H1 (cell line): ENCODE measurements at regions not wholly inside any gene's neighbourhood (a gene's known extent, or its start where the extent isn't known, plus 50 kb on each side); places are given as distances from the start of the nearest gene placed in this dataset.

Experiments
- CTCF ChIA-PET: fragments of 300-600 bp; sonication (Branson Sonifier 250); formaldehyde crosslinking; loops from one replicate; lab custom pipeline; 2021; ENCODE audit not compliant: partially characterized antibody; lab: Charles Lee
- POLR2A ChIA-PET: fragments of 300-600 bp; sonication (Branson Sonifier 250); formaldehyde crosslinking; loops from one replicate; lab custom pipeline; 2021; ENCODE audit warnings: inconsistent platforms; ENCODE audit not compliant: partially characterized antibody; lab: Charles Lee
- DNase-seq, 2 experiments: peaks; one replicate each; pipeline versions ENCODE4 v3.0.0 to v3.0.0-alpha.2; 2010 to 2022; ENCODE audit warnings: low spot score in 2 of 2, low read depth in 1 of 2, mixed read lengths in 1 of 2
- FAIRE-seq: peaks from 2 replicates; lab custom pipeline; 2011; peaks lifted over from hg19 to GRCh38; lab: Jason Lieb, UNC
- H2AFZ ChIP-seq: 2 replicates; pipeline ENCODE4 v1.8.1; 2012; ENCODE audit warnings: low read length, inconsistent platforms
- H2AK5ac ChIP-seq: 2 replicates; pipeline ENCODE4 v1.6.1; 2013; ENCODE audit warnings: low read depth, low read length
- H2BK120ac ChIP-seq: replicated peaks from 2 replicates; pipeline ENCODE3; 2013; ENCODE audit warnings: low read depth, low read length, inconsistent platforms
- H2BK12ac ChIP-seq: 2 replicates; pipeline ENCODE4 v1.6.1; 2013; ENCODE audit warnings: low read depth, low read length
- H2BK15ac ChIP-seq: 2 replicates; pipeline ENCODE4 v1.6.1; 2013; ENCODE audit warnings: low read length
- H2BK20ac ChIP-seq: 2 replicates; pipeline ENCODE4 v1.6.1; 2013; ENCODE audit warnings: low read length
- H2BK5ac ChIP-seq: 2 replicates; pipeline ENCODE4 v1.6.1; 2013; ENCODE audit warnings: low read depth, low read length
- H3K14ac ChIP-seq: 2 replicates; pipeline ENCODE4 v1.6.1; 2013; ENCODE audit warnings: inconsistent platforms; ENCODE audit not compliant: insufficient read length
- H3K18ac ChIP-seq: 2 replicates; pipeline ENCODE4 v1.6.1; 2013; ENCODE audit warnings: low read length; ENCODE audit errors: extremely low read depth
- H3K23ac ChIP-seq: 2 replicates; pipeline ENCODE4 v1.6.1; 2013; ENCODE audit warnings: inconsistent platforms; ENCODE audit not compliant: insufficient read length
- H3K23me2 ChIP-seq: 2 replicates; pipeline ENCODE4 v1.6.1; 2013; ENCODE audit warnings: low read depth, low read length
- H3K27ac ChIP-seq: 2 replicates; pipeline ENCODE4 v1.6.1; 2011; ENCODE audit warnings: low read depth, low read length, inconsistent platforms
- H3K27me3 ChIP-seq, 4 experiments: replicated peaks in 1 of 4; 1 replicate in 1 of 4; 2 replicates in 3 of 4; pipeline versions ENCODE4 v1.6.1 to v1.8.1; 2011 to 2013; ENCODE audit warnings: low read length in 3 of 4, mild to moderate bottlenecking in 3 of 4, inconsistent platforms in 2 of 4, mixed read lengths in 2 of 4, moderate library complexity in 1 of 4; ENCODE audit not compliant: control insufficient read depth in 3 of 4, insufficient read depth in 3 of 4; ENCODE audit errors: extremely low read depth in 1 of 4
- H3K36me3 ChIP-seq, 4 experiments: 2 replicates each; pipeline versions ENCODE4 v1.6.1 to v1.8.1; 2011 to 2013; ENCODE audit warnings: mild to moderate bottlenecking in 4 of 4, low read length in 3 of 4, moderate library complexity in 2 of 4, control low read depth in 1 of 4, inconsistent platforms in 1 of 4; ENCODE audit not compliant: insufficient read depth in 4 of 4, control insufficient read depth in 2 of 4
- H3K4ac ChIP-seq: replicated peaks from 2 replicates; pipeline ENCODE3; 2013; ENCODE audit warnings: low read length, low read depth, mixed read lengths, inconsistent platforms; ENCODE audit not compliant: insufficient read length
- H3K4me1 ChIP-seq, 4 experiments: replicated peaks in 1 of 4; 1 replicate in 1 of 4; 2 replicates in 3 of 4; pipeline versions ENCODE4 v1.6.1 to v1.8.1; 2011 to 2013; ENCODE audit warnings: low read length in 3 of 4, inconsistent platforms in 2 of 4, mixed read lengths in 1 of 4; ENCODE audit not compliant: insufficient read depth in 4 of 4, control insufficient read depth in 3 of 4
- H3K4me2 ChIP-seq, 2 experiments: 2 replicates each; pipeline versions ENCODE4 v1.6.1 to v1.8.1; 2011 to 2013; ENCODE audit warnings: low read depth in 2 of 2, low read length in 2 of 2, control low read depth in 1 of 2, inconsistent platforms in 1 of 2, mild to moderate bottlenecking in 1 of 2; ENCODE audit not compliant: insufficient read depth in 1 of 2
- H3K4me3 ChIP-seq, 4 experiments: fragments of 200-600, 300-600 bp in 1 of 4; sonication (generic), shearing (Covaris generic), sonication (Bioruptor Twin) in 1 of 4; 2 replicates each; pipeline versions ENCODE4 v1.5.1 to v1.8.1; 2011 to 2016; ENCODE audit warnings: low read length in 4 of 4, low read depth in 3 of 4, control low read depth in 2 of 4, inconsistent platforms in 2 of 4, mild to moderate bottlenecking in 2 of 4, mixed read lengths in 1 of 4, moderate library complexity in 1 of 4; ENCODE audit not compliant: insufficient read depth in 2 of 4; ENCODE audit errors: extremely low read depth in 1 of 4
- H3K56ac ChIP-seq: replicated peaks from 2 replicates; pipeline ENCODE3; 2013; ENCODE audit warnings: low read depth, mild to moderate bottlenecking, mixed read lengths, low read length, inconsistent platforms; ENCODE audit not compliant: insufficient read length
- H3K79me1 ChIP-seq: 2 replicates; pipeline ENCODE4 v1.6.1; 2013; ENCODE audit warnings: low read depth, low read length, control low read depth
- H3K79me2 ChIP-seq, 2 experiments: 2 replicates each; pipeline versions ENCODE4 v1.6.1 to v1.8.1; 2012 to 2013; ENCODE audit warnings: low read length in 2 of 2, mild to moderate bottlenecking in 2 of 2, inconsistent platforms in 1 of 2; ENCODE audit not compliant: insufficient read depth in 2 of 2, control insufficient read depth in 1 of 2
- H3K9ac ChIP-seq, 4 experiments: replicated peaks in 1 of 4; 1 replicate in 1 of 4; 2 replicates in 3 of 4; pipeline versions ENCODE4 v1.6.1 to v1.8.1; 2011 to 2013; ENCODE audit warnings: low read depth in 3 of 4, low read length in 3 of 4, control low read depth in 2 of 4, mild to moderate bottlenecking in 2 of 4, moderate library complexity in 2 of 4, inconsistent platforms in 1 of 4; ENCODE audit errors: extremely low read depth in 1 of 4
- H3K9me3 ChIP-seq, 2 experiments: 2 replicates each; pipeline versions ENCODE4 v1.6.1 to v1.8.1; 2012 to 2013; ENCODE audit warnings: mild to moderate bottlenecking in 2 of 2, moderate library complexity in 2 of 2, control low read depth in 1 of 2, inconsistent platforms in 1 of 2, low read depth in 1 of 2, low read length in 1 of 2, mixed read lengths in 1 of 2; ENCODE audit not compliant: insufficient read depth in 2 of 2
- H4K20me1 ChIP-seq, 2 experiments: replicated peaks in 1 of 2; 2 replicates each; pipeline versions ENCODE3 to v1.8.1; 2011 to 2013; ENCODE audit warnings: inconsistent platforms in 2 of 2, low read length in 2 of 2, mild to moderate bottlenecking in 1 of 2; ENCODE audit not compliant: insufficient read depth in 2 of 2, control insufficient read depth in 1 of 2
- H4K5ac ChIP-seq: 2 replicates; pipeline ENCODE4 v1.6.1; 2013; ENCODE audit warnings: low read length, low read depth, mixed read lengths, inconsistent platforms; ENCODE audit not compliant: insufficient read length
- H4K8ac ChIP-seq: 2 replicates; pipeline ENCODE4 v1.8.0; 2013; ENCODE audit warnings: mild to moderate bottlenecking, moderate library complexity, low read length, inconsistent platforms; ENCODE audit not compliant: insufficient read depth; ENCODE audit errors: extremely low read depth
- H4K91ac ChIP-seq: replicated peaks from 2 replicates; pipeline ENCODE3; 2013; ENCODE audit warnings: low read length, mixed read lengths, inconsistent platforms; ENCODE audit not compliant: insufficient read length
- ASH2L ChIP-seq: fragments of 200-600, 300-600 bp; sonication (generic); IDR thresholded peaks from one replicate; pipeline ENCODE4 v1.7.1; 2017; ENCODE audit warnings: low read length
- CBX8 ChIP-seq: fragments of 300-800, 300-1000 bp; sonication (generic); IDR thresholded peaks from 2 replicates; pipeline ENCODE4 v1.7.1; 2016; ENCODE audit warnings: low read depth, low read length, borderline replicate concordance
- CHD1 ChIP-seq: IDR thresholded peaks from 2 replicates; pipeline ENCODE4 v1.6.1; 2012; ENCODE audit warnings: low read depth, low read length, improper control_type of control experiment
- CREB1 ChIP-seq: IDR thresholded peaks from 2 replicates; pipeline ENCODE4 v1.6.1; 2012; ENCODE audit warnings: inconsistent platforms
- CTBP2 ChIP-seq: IDR thresholded peaks from 2 replicates; pipeline ENCODE4 v1.7.0; 2011; ENCODE audit warnings: borderline replicate concordance, mild to moderate bottlenecking, moderate library complexity, mixed read lengths, low read length; ENCODE audit not compliant: insufficient read depth, insufficient read length
- NANOG ChIP-seq: IDR thresholded peaks from 2 replicates; pipeline ENCODE4 v1.6.1; 2011; ENCODE audit warnings: low read length, low read depth, mild to moderate bottlenecking, inconsistent platforms; ENCODE audit not compliant: insufficient read depth, poor library complexity, severe bottlenecking
- SUZ12 ChIP-seq: fragments of 200-600 bp; sonication (generic); IDR thresholded peaks from 2 replicates; pipeline ENCODE4 v1.6.1; 2012; ENCODE audit warnings: mild to moderate bottlenecking, inconsistent platforms, low read length, moderate library complexity, mixed read lengths
- TAF1 ChIP-seq: IDR thresholded peaks from 2 replicates; pipeline ENCODE4 v1.6.1; 2011; ENCODE audit warnings: mild to moderate bottlenecking, low read depth, low read length
- TEAD4 ChIP-seq: IDR thresholded peaks from 2 replicates; pipeline ENCODE4 v1.6.1; 2012; ENCODE audit warnings: low read depth, low read length, inconsistent platforms, mixed read lengths
- YY1 ChIP-seq: IDR thresholded peaks from 2 replicates; pipeline ENCODE4 v1.6.1; 2011; ENCODE audit warnings: low read depth, mild to moderate bottlenecking, low read length
- WGBS, 2 experiments: shearing (Covaris generic) in 1 of 2; methylation state at CpG; one replicate each; pipeline versions ENCODE4 v1.1.6 to v1.1.7; 2013 to 2015; ENCODE audit warnings: low lambda C conversion rate in 2 of 2, mixed read lengths in 2 of 2, inconsistent platforms in 1 of 2, low coverage in 1 of 2, missing lambda C conversion rate in 1 of 2; ENCODE audit not compliant: insufficient replicate concordance in 2 of 2, insufficient coverage in 1 of 2, insufficient read length in 1 of 2; ENCODE audit errors: extremely low coverage in 1 of 2, missing lambda C conversion rate in 1 of 2; 5-methylcytosine and 5-hydroxymethylcytosine counted together
- TF ChIP-seq, protein P1 (sequence below): IDR thresholded peaks from 2 replicates; pipeline ENCODE4 v1.6.1; 2011; ENCODE audit warnings: low read depth, mild to moderate bottlenecking, low read length; ENCODE audit not compliant: insufficient read depth
- TF ChIP-seq, protein P2 (sequence below): IDR thresholded peaks from 2 replicates; pipeline ENCODE4 v1.6.1; 2011; ENCODE audit warnings: low read length, improper control_type of control experiment

DNA sequence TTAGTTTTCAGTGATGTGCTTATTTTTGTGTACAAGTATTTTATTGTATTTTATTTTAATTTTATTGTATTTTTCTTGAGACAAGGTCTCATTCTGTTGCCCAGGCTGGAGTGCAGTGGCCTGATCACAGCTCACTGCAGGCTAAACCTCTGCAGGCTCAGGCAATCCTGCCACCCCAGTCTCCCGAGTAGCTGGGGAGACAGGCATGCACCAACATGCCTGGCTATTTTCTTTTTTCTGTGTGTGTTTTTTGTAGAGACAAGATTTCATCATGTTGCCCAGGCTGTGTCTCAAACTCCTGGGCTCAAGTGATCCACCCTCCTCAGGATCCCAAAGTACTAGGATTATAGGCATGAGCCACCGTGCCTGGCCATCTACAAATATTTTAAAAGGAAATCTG lies 146.3 kb downstream of the MANEA start:
- WGBS, 2 experiments = 94% methylated on average over 2 of the region's 2 CpGs; no CpG with 5 or more reads in 1 of the 2 experiments
- H3K27ac ChIP-seq = peak overlapping the region; percentile 59; the same call in 1 of the 2 replicates
- no peak overlapping the region for H3K23ac ChIP-seq
- H2BK12ac ChIP-seq = no peak overlapping the region
- no peaks in the 10 kb centered on the region for H3K27me3 ChIP-seq
- no peak overlapping the region for H3K4me2 ChIP-seq
- no peak overlapping the region for H4K91ac ChIP-seq
- no peak overlapping the region for H3K14ac ChIP-seq
- peak overlapping the region; percentile 91 for H2AFZ ChIP-seq
- H3K4me1 ChIP-seq = no peaks in the 10 kb centered on the region
- no peak overlapping the region for H3K9ac ChIP-seq
- no peak overlapping the region for H2BK120ac ChIP-seq
- POLR2A ChIA-PET = no interaction called here
- TF ChIP-seq, protein P1, sequence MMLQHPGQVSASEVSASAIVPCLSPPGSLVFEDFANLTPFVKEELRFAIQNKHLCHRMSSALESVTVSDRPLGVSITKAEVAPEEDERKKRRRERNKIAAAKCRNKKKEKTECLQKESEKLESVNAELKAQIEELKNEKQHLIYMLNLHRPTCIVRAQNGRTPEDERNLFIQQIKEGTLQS = no peak
- TF ChIP-seq TAF1 (no peak), NANOG (no peak), CBX8 (no peak), TEAD4 (no peak), CHD1 (no peak), CTBP2 (no peak), SUZ12 (no peak), ASH2L (no peak), CREB1 (no peak), YY1 (no peak)
- TF ChIP-seq, protein P2, sequence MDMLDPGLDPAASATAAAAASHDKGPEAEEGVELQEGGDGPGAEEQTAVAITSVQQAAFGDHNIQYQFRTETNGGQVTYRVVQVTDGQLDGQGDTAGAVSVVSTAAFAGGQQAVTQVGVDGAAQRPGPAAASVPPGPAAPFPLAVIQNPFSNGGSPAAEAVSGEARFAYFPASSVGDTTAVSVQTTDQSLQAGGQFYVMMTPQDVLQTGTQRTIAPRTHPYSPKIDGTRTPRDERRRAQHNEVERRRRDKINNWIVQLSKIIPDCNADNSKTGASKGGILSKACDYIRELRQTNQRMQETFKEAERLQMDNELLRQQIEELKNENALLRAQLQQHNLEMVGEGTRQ = no peak
- no peaks in the 10 kb centered on the region for H3K79me1 ChIP-seq
- no peaks in the 10 kb centered on the region for H3K23me2 ChIP-seq
- no peaks in the 10 kb centered on the region; a peak in 1 of 4 replicates for H3K9me3 ChIP-seq
- no peak overlapping the region for H2BK15ac ChIP-seq
- H4K5ac ChIP-seq = no peak overlapping the region
- no peak overlapping the region for H3K4ac ChIP-seq
- CTCF ChIA-PET = no interaction called here
- no peak overlapping the region for H3K4me3 ChIP-seq
- FAIRE-seq (no peak), DNase-seq (no peak)
- no peak overlapping the region for H2AK5ac ChIP-seq
- H3K79me2 ChIP-seq = no peaks in the 10 kb centered on the region
- no peak overlapping the region for H2BK20ac ChIP-seq
- no peak overlapping the region for H4K8ac ChIP-seq
- no peak overlapping the region; the same call in 1 of the 2 replicates for H2BK5ac ChIP-seq
- H3K36me3 ChIP-seq = no peaks in the 10 kb centered on the region
- H3K18ac ChIP-seq = peak overlapping the region; percentile 32; the same call in 1 of the 2 replicates
- no peaks in the 10 kb centered on the region for H4K20me1 ChIP-seq
- H3K56ac ChIP-seq = no peak overlapping the region
